ENCODE measurements at regions not wholly inside any gene's neighbourhood (a gene's known extent, or its start where the extent isn't known, plus 50 kb on each side); places are given as distances from the start of the nearest gene placed in this dataset.
"Not testable (repeated sequence)": the region's sequence is repeated elsewhere in the genome, so short reads cannot be mapped to it uniquely, and the experiment has no call there.

DNA sequence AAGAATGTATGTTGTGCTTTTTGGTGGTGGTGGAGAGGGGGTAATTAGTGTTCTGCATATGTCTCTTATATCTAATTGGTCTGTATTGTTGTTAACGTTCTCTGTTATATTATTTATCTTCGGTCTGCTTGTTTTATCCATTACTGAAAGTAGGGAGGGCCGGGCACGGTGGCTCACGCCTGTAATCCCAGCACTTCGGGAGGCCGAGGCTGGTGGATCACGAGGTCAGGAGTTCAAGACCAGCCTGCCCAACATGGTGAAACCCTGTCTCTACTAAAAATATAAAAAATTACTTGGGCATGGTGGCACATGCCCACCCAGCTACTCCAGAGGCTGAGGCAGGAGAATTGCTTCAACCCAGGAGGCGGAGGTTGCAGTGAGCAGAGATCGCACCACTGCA is 2672.1 kb downstream of the PCDH9 start:
- TF ChIP-seq, protein P1, sequence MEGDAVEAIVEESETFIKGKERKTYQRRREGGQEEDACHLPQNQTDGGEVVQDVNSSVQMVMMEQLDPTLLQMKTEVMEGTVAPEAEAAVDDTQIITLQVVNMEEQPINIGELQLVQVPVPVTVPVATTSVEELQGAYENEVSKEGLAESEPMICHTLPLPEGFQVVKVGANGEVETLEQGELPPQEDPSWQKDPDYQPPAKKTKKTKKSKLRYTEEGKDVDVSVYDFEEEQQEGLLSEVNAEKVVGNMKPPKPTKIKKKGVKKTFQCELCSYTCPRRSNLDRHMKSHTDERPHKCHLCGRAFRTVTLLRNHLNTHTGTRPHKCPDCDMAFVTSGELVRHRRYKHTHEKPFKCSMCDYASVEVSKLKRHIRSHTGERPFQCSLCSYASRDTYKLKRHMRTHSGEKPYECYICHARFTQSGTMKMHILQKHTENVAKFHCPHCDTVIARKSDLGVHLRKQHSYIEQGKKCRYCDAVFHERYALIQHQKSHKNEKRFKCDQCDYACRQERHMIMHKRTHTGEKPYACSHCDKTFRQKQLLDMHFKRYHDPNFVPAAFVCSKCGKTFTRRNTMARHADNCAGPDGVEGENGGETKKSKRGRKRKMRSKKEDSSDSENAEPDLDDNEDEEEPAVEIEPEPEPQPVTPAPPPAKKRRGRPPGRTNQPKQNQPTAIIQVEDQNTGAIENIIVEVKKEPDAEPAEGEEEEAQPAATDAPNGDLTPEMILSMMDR (IDR thresholded peaks at IDR 0.05; ENCODE audit: insufficient read depth, low read length, poor library complexity, severe bottlenecking) = not testable (repeated sequence)
- TF ChIP-seq EZH2phosphoT487 (conservative IDR thresholded peaks at IDR 0.05; ENCODE audit: low read length) = not testable (repeated sequence)

Data from SU-DHL-6 (cell line).